ENCODE measurements at regions not wholly inside any gene's neighbourhood (a gene's known extent, or its start where the extent isn't known, plus 50 kb on each side); places are given as distances from the start of the nearest gene placed in this dataset.

DNA sequence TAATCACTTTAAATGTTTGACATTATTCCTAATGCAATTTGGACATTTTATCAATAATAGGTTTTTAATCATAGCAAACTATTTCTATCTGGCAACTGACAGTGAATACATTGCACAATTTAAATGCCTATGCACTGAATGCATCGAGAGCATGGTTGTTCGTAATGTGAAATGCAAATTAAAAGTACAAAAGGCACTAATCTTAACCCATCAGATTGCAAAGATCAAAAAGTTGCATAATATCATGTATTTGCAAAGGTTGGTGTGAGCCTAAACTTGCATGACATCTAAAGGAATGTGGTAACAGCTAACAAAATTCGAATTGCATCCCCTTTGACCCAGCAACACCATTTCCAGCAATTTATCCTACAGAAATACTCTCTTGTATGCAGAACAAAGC is 469.9 kb upstream of the IRAK1BP1 start:
- H3K4me3 ChIP-seq (ENCODE audit: low read depth in 2 of 2, low read length in 2 of 2), result no peak overlapping the region
- TF ChIP-seq, protein P1, sequence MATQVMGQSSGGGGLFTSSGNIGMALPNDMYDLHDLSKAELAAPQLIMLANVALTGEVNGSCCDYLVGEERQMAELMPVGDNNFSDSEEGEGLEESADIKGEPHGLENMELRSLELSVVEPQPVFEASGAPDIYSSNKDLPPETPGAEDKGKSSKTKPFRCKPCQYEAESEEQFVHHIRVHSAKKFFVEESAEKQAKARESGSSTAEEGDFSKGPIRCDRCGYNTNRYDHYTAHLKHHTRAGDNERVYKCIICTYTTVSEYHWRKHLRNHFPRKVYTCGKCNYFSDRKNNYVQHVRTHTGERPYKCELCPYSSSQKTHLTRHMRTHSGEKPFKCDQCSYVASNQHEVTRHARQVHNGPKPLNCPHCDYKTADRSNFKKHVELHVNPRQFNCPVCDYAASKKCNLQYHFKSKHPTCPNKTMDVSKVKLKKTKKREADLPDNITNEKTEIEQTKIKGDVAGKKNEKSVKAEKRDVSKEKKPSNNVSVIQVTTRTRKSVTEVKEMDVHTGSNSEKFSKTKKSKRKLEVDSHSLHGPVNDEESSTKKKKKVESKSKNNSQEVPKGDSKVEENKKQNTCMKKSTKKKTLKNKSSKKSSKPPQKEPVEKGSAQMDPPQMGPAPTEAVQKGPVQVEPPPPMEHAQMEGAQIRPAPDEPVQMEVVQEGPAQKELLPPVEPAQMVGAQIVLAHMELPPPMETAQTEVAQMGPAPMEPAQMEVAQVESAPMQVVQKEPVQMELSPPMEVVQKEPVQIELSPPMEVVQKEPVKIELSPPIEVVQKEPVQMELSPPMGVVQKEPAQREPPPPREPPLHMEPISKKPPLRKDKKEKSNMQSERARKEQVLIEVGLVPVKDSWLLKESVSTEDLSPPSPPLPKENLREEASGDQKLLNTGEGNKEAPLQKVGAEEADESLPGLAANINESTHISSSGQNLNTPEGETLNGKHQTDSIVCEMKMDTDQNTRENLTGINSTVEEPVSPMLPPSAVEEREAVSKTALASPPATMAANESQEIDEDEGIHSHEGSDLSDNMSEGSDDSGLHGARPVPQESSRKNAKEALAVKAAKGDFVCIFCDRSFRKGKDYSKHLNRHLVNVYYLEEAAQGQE (IDR thresholded peaks at IDR 0.05; ENCODE audit: insufficient read depth in 1 of 2, low read depth in 2 of 2, low read length in 1 of 2), result no peak
- no peak for TF ChIP-seq TCF7L2 (IDR thresholded peaks at IDR 0.05; ENCODE audit: low read depth, low read length)
- TF ChIP-seq, protein P2, sequence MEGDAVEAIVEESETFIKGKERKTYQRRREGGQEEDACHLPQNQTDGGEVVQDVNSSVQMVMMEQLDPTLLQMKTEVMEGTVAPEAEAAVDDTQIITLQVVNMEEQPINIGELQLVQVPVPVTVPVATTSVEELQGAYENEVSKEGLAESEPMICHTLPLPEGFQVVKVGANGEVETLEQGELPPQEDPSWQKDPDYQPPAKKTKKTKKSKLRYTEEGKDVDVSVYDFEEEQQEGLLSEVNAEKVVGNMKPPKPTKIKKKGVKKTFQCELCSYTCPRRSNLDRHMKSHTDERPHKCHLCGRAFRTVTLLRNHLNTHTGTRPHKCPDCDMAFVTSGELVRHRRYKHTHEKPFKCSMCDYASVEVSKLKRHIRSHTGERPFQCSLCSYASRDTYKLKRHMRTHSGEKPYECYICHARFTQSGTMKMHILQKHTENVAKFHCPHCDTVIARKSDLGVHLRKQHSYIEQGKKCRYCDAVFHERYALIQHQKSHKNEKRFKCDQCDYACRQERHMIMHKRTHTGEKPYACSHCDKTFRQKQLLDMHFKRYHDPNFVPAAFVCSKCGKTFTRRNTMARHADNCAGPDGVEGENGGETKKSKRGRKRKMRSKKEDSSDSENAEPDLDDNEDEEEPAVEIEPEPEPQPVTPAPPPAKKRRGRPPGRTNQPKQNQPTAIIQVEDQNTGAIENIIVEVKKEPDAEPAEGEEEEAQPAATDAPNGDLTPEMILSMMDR (IDR thresholded peaks at IDR 0.05), result no peak
- H3K27me3 ChIP-seq (ENCODE audit: control insufficient read depth, insufficient read depth, low read length), result no peaks in the 10 kb centered on the region
- no TSS peak for BruUV-seq (replicated peaks)
- ATAC-seq, result no peak
- ChIA-PET POLR2A (no interaction called here), CTCF (no interaction called here)
- no peaks in the 10 kb centered on the region for H3K4me1 ChIP-seq (ENCODE audit: control insufficient read depth, insufficient read depth, low read length)
- no peaks in the 10 kb centered on the region for H3K9me3 ChIP-seq (ENCODE audit: control insufficient read depth, insufficient read depth, low read depth, low read length)
- intact Hi-C loops (cut with micrococcal nuclease; ENCODE audit: unreplicated experiment), result no loop called here
- no peak for DNase-seq (ENCODE audit: low read depth, low spot score)
- H3K27ac ChIP-seq (ENCODE audit: low read length), result no peak overlapping the region
- in situ Hi-C loops (cut with HindIII; ENCODE audit: low pct_unique_long_range_greater_than_20kb, low sequenced_read_pairs), result no loop called here
- H3K36me3 ChIP-seq (ENCODE audit: control insufficient read depth, insufficient read depth, low read length), result no peaks in the 10 kb centered on the region

DNA sequence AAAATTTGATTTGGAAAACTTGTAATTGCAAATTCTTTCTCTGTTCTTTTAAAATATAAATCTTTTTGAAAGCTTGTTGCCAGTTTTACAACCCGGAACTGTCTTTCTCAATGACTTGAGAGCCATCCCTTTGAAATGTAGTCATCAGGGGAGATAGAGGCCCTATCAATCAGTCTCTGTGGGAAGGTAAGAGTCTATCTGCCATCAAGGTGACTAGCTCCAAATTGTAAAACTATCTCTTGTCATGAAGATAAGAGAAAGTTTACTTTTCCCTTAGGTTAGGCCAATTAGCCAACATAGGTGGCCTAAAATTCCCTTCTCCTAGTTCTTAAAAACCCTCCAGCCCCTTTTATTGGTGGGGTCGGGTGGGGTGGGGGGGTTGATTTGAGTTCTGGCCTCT is 469.1 kb upstream of the IRAK1BP1 start:
- in situ Hi-C loops (cut with HindIII; ENCODE audit: low pct_unique_long_range_greater_than_20kb, low sequenced_read_pairs) (no loop called here), intact Hi-C loops (cut with micrococcal nuclease; ENCODE audit: unreplicated experiment) (no loop called here)
- TF ChIP-seq, protein P1 (IDR thresholded peaks at IDR 0.05; ENCODE audit: insufficient read depth in 1 of 2, low read depth in 2 of 2, low read length in 1 of 2), result no peak
- TF ChIP-seq SIN3A (IDR thresholded peaks at IDR 0.05; ENCODE audit: borderline replicate concordance, insufficient read depth, low read depth, low read length) (no peak), POLR2AphosphoS5 (IDR thresholded peaks at IDR 0.05; ENCODE audit: low read depth, low read length) (no peak), TCF7L2 (IDR thresholded peaks at IDR 0.05; ENCODE audit: low read depth, low read length) (no peak)
- TF ChIP-seq, protein P2 (IDR thresholded peaks at IDR 0.05), result no peak
- H3K4me1 ChIP-seq (ENCODE audit: control insufficient read depth, insufficient read depth, low read length), result no peaks in the 10 kb centered on the region
- ATAC-seq (no peak), DNase-seq (ENCODE audit: low read depth, low spot score) (no peak)
- no peaks in the 10 kb centered on the region for H3K36me3 ChIP-seq (ENCODE audit: control insufficient read depth, insufficient read depth, low read length)
- ChIA-PET POLR2A (no interaction called here), CTCF (interaction anchor here (0.6 to 0.7 kb wide), 2 partner anchors 239 to 1466 kb away, joined by 6 to 8 read pairs; no protein-coding TSS in a partner anchor)
- no peak overlapping the region for H3K4me3 ChIP-seq (ENCODE audit: low read depth in 2 of 2, low read length in 2 of 2)
- H3K9me3 ChIP-seq (ENCODE audit: control insufficient read depth, insufficient read depth, low read depth, low read length), result no peaks in the 10 kb centered on the region
- H3K27me3 ChIP-seq (ENCODE audit: control insufficient read depth, insufficient read depth, low read length), result no peaks in the 10 kb centered on the region
- H3K27ac ChIP-seq (ENCODE audit: low read length), result no peak overlapping the region
- BruUV-seq (replicated peaks), result no TSS peak

Data from Panc1 (cell line).